ENCODE measurements at regions not wholly inside any gene's neighbourhood (a gene's known extent, or its start where the extent isn't known, plus 50 kb on each side); places are given as distances from the start of the nearest gene placed in this dataset.

DNA sequence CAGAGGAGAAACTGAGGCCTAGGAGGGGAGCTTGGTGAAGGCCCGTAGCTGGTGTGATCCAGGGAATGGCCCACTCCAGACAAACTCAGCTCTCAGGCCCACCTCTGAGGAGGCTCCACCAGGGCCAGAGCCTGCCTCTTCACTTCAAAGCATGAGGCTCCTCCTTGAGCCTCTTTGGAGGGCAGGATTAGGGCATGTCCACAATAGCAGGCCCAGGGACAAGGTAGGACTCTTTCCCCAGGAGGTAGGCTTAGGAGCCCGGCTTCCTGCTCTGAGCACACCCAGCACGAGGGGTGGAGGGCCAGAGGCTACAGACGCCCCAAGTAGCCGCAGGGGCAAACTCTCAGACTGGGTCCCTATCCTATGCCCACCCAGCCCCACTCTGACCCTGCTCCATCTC is 164.6 kb upstream of the ZMIZ1 start:
- H3K4me3 ChIP-seq (ENCODE audit: low read depth, low read length), result no peak overlapping the region
- no peak overlapping the region for H3K27ac ChIP-seq (ENCODE audit: low read depth, low read length)
- no peaks in the 10 kb centered on the region for H3K9me3 ChIP-seq (ENCODE audit: control insufficient read depth, insufficient read depth, low read length)
- DNase-seq (ENCODE audit: low read depth, low spot score), result no peak
- ChIA-PET CTCF (interaction anchor here (0.7 kb wide), 1 partner anchor 196 kb away, joined by 3 read pairs; no protein-coding TSS in a partner anchor), POLR2A (no interaction called here)
- TF ChIP-seq, protein P1, sequence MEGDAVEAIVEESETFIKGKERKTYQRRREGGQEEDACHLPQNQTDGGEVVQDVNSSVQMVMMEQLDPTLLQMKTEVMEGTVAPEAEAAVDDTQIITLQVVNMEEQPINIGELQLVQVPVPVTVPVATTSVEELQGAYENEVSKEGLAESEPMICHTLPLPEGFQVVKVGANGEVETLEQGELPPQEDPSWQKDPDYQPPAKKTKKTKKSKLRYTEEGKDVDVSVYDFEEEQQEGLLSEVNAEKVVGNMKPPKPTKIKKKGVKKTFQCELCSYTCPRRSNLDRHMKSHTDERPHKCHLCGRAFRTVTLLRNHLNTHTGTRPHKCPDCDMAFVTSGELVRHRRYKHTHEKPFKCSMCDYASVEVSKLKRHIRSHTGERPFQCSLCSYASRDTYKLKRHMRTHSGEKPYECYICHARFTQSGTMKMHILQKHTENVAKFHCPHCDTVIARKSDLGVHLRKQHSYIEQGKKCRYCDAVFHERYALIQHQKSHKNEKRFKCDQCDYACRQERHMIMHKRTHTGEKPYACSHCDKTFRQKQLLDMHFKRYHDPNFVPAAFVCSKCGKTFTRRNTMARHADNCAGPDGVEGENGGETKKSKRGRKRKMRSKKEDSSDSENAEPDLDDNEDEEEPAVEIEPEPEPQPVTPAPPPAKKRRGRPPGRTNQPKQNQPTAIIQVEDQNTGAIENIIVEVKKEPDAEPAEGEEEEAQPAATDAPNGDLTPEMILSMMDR (IDR thresholded peaks at IDR 0.05; ENCODE audit: low read depth, low read length), result no peak
- H3K27me3 ChIP-seq (ENCODE audit: control insufficient read depth, insufficient read depth, low read length), result peaks cover 35% of the 10 kb centered on the region

DNA sequence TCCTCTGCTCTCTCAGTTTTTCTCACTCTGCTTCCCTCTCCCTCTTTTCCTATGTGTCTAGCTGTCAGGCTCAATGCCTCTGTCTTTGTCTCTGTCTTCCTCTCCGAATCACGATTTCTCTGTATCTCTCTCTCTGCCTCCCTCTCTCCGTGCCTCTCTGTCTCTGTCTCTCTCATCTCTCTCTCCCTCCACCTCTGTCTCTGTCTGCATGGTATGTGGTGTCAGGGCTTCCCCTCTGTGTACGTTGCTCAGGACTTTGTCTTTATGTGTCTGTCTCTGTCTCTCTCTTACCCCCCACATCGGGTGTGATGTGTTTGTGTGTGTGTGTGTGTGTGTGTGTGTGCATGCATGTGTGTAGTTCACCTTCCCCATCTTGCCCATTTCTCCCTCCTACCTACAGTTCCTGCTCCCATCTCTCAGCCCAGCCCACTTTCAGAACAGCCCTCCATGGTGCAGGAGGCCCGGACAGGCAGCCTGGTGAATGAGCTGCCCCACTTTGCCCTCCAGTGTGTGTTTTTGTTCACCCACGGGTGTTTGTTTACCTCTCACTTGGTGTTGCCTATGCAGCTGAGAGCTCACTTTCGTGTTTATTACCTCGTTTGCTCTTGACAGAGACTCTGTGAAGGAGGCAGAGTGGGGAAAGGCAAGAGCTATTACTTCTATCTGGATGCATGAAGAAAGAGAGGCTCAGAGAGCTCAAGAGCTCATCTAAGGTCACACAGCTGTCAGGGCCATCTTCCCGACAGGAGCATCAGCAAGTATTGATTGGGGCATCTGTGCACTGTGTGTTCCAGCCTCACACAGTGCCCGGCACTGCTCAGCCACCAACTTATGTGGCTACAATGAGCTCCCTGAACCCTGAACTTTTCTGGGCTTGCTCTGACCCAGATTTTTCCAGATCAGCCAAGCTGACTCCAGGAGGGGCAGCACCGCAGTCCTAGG is 163.5 kb upstream of the ZMIZ1 start:
- no peak overlapping the region for H3K27ac ChIP-seq (ENCODE audit: low read depth, low read length)
- H3K9me3 ChIP-seq (ENCODE audit: control insufficient read depth, insufficient read depth, low read length), result no peaks in the 10 kb centered on the region
- H3K4me3 ChIP-seq (ENCODE audit: low read depth, low read length), result no peak overlapping the region
- ChIA-PET CTCF (interaction anchor here (0.7 kb wide), 1 partner anchor 197 kb away, joined by 3 read pairs; no protein-coding TSS in a partner anchor), POLR2A (no interaction called here)
- TF ChIP-seq, protein P1 (IDR thresholded peaks at IDR 0.05; ENCODE audit: low read depth, low read length), result no peak
- peaks cover 41% of the 10 kb centered on the region for H3K27me3 ChIP-seq (ENCODE audit: control insufficient read depth, insufficient read depth, low read length)
- no peak for DNase-seq (ENCODE audit: low read depth, low spot score)

DNA sequence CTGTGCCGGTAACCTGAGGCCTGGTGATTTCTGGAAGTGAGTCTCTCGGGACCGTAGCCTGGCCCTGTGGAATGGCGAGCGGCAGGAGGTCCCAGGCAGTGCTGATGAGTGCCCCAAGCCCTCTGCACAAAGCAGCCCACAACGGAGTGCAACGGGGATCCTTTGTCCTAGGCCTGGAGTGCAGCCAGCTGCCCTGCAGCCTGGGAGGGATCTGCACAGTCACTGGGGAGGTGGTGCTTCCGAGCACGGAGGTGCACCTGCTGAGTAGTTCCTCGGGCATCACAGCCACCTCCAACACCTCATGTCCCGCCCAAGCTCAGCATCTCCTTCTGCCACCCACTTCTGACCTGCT is 162.8 kb upstream of the ZMIZ1 start:
- Histone ChIP-seq H3K27ac (ENCODE audit: low read depth, low read length) (no peak overlapping the region), H3K9me3 (ENCODE audit: control insufficient read depth, insufficient read depth, low read length) (no peaks in the 10 kb centered on the region), H3K4me3 (ENCODE audit: low read depth, low read length) (no peak overlapping the region), H3K27me3 (ENCODE audit: control insufficient read depth, insufficient read depth, low read length) (peaks cover 42% of the 10 kb centered on the region)
- CTCF ChIA-PET, result no interaction called here
- TF ChIP-seq, protein P1 (IDR thresholded peaks at IDR 0.05; ENCODE audit: low read depth, low read length), result no peak
- no peak for DNase-seq (ENCODE audit: low read depth, low spot score)
- POLR2A ChIA-PET, result no interaction called here

DNA sequence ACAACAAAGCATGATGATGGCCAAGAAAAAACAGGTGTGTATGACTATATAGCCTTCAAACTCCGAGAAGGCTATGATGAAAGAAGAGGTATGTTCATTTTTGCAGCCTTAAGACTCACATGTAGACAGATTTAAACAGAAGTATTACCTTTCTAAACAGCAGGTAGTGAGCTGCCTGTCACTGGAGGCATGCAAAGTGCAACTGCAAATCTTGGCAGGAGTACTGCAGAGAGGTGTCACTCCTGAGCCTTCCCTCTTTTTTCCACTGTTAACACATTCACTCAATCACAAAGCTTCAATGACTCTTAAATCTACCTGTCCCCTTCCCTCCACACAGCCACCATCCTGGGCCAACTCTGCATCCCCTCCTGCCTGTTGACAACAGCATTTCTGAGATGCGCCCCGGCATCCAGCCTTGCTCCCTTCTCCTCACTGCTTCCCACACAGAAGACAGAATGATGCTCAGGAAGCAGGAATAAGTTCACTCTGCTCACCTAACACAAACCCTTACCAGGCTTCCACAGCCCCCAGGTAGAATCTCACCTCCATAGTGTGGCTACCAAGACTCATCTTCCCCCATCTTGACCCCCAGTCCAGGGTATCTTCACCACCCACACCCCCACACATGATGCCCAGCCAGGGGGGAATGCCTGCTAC is 161.9 kb upstream of the ZMIZ1 start:
- Histone ChIP-seq H3K9me3 (ENCODE audit: control insufficient read depth, insufficient read depth, low read length) (no peaks in the 10 kb centered on the region), H3K27me3 (ENCODE audit: control insufficient read depth, insufficient read depth, low read length) (peaks cover 44% of the 10 kb centered on the region), H3K27ac (ENCODE audit: low read depth, low read length) (no peak overlapping the region), H3K4me3 (ENCODE audit: low read depth, low read length) (no peak overlapping the region)
- POLR2A ChIA-PET, result no interaction called here
- CTCF ChIA-PET, result no interaction called here
- TF ChIP-seq, protein P1 (IDR thresholded peaks at IDR 0.05; ENCODE audit: low read depth, low read length), result no peak
- no peak for DNase-seq (ENCODE audit: low read depth, low spot score)
